WTC11 (cell line): ENCODE measurements at regions not wholly inside any gene's neighbourhood (a gene's known extent, or its start where the extent isn't known, plus 50 kb on each side); places are given as distances from the start of the nearest gene placed in this dataset.

ENCODE experiments used
- ATAC-seq: fragments of 200-7000 bp; cut with Tn5 transposase; 2 replicates; pipeline ENCODE4 v1.10.0; 2021; ENCODE audit warnings: mild to moderate bottlenecking, moderate library complexity
- CTCF ChIA-PET: fragments of 300-600 bp; sonication (Branson Sonifier 250); formaldehyde crosslinking; loops from one replicate; lab custom pipeline; 2021; ENCODE audit warnings: antibody characterized with exemption; lab: Charles Lee
- POLR2A ChIA-PET: fragments of 350-600 bp; sonication (Branson Sonifier 250); formaldehyde crosslinking; loops from one replicate; lab custom pipeline; 2021; ENCODE audit warnings: antibody characterized with exemption; lab: Charles Lee
- DNase-seq: peaks from one replicate; pipeline ENCODE4 v3.0.0; 2021; ENCODE audit warnings: low spot score
- H3K27ac Mint-ChIP-seq: 2 replicates; pipeline ENCODE4 v1.8.0; 2021; ENCODE audit warnings: mixed read lengths
- H3K27me3 Mint-ChIP-seq: 2 replicates; pipeline ENCODE4 v1.8.0; 2021; ENCODE audit warnings: low read depth, mild to moderate bottlenecking, moderate library complexity, mixed read lengths
- H3K36me3 Mint-ChIP-seq: 2 replicates; pipeline ENCODE4 v1.8.0; 2021; ENCODE audit warnings: mixed read lengths
- H3K4me1 Mint-ChIP-seq: 2 replicates; pipeline ENCODE4 v1.8.0; 2022; ENCODE audit warnings: mixed read lengths
- H3K4me3 Mint-ChIP-seq: 2 replicates; pipeline ENCODE4 v1.8.0; 2021; ENCODE audit warnings: mild to moderate bottlenecking, moderate library complexity, mixed read lengths
- H3K9me3 Mint-ChIP-seq: 2 replicates; pipeline ENCODE4 v1.8.0; 2021; ENCODE audit warnings: mixed read lengths
- ATF1 ChIP-seq: sonication (generic); formaldehyde crosslinking; IDR thresholded peaks from 2 replicates; pipeline ENCODE4 v1.8.1; 2023; ENCODE audit warnings: mild to moderate bottlenecking, moderate library complexity, missing genetic modification reagents
- ATF3 ChIP-seq: sonication (generic); formaldehyde crosslinking; conservative IDR thresholded peaks from 2 replicates; pipeline ENCODE4 v1.8.1; 2022; ENCODE audit warnings: mild to moderate bottlenecking, missing genetic modification reagents
- CREM ChIP-seq: sonication (generic); formaldehyde crosslinking; IDR thresholded peaks from 2 replicates; pipeline ENCODE4 v1.8.1; 2022; ENCODE audit warnings: mild to moderate bottlenecking, missing genetic modification reagents, moderate library complexity
- ESRRA ChIP-seq: sonication (generic); formaldehyde crosslinking; IDR thresholded peaks from 2 replicates; pipeline ENCODE4 v1.8.1; 2022; ENCODE audit warnings: mild to moderate bottlenecking, missing genetic modification reagents, borderline replicate concordance
- FOXP4 ChIP-seq: sonication (generic); formaldehyde crosslinking; IDR thresholded peaks from 2 replicates; pipeline ENCODE4 v1.8.0; 2022; ENCODE audit warnings: mild to moderate bottlenecking, missing genetic modification reagents
- HMGXB4 ChIP-seq: sonication (generic); formaldehyde crosslinking; IDR thresholded peaks from 2 replicates; pipeline ENCODE4 v1.8.1; 2023; ENCODE audit warnings: mild to moderate bottlenecking, moderate library complexity, missing genetic modification reagents
- IRF1 ChIP-seq: sonication (generic); formaldehyde crosslinking; IDR thresholded peaks from 2 replicates; pipeline ENCODE4 v1.8.0; 2023; ENCODE audit warnings: missing genetic modification reagents
- MXD4 ChIP-seq: fragments of 250-450 bp; sonication (Bioruptor Pico); IDR thresholded peaks from 2 replicates; pipeline ENCODE4 v1.8.0; 2021; ENCODE audit warnings: mild to moderate bottlenecking, moderate library complexity, borderline replicate concordance
- MYBL2 ChIP-seq: sonication (generic); formaldehyde crosslinking; IDR thresholded peaks from 2 replicates; pipeline ENCODE4 v1.8.1; 2023; ENCODE audit warnings: mild to moderate bottlenecking, moderate library complexity, missing genetic modification reagents
- SOX15 ChIP-seq: fragments of 250-450 bp; sonication (Bioruptor Pico); IDR thresholded peaks from 2 replicates; pipeline ENCODE4 v1.9.0; 2021; ENCODE audit warnings: mild to moderate bottlenecking
- STAT6 ChIP-seq: sonication (generic); formaldehyde crosslinking; conservative IDR thresholded peaks from 2 replicates; pipeline ENCODE4 v1.8.1; 2023; ENCODE audit warnings: mild to moderate bottlenecking, low read depth, missing genetic modification reagents, moderate library complexity
- TCF7 ChIP-seq: sonication (generic); formaldehyde crosslinking; IDR thresholded peaks from 2 replicates; pipeline ENCODE4 v1.8.0; 2022; ENCODE audit warnings: mild to moderate bottlenecking, low read depth, missing genetic modification reagents, moderate library complexity
- TEAD4 ChIP-seq: sonication (generic); formaldehyde crosslinking; IDR thresholded peaks from 2 replicates; pipeline ENCODE4 v1.8.0; 2022; ENCODE audit warnings: mild to moderate bottlenecking, missing genetic modification reagents
- ZBTB43 ChIP-seq: sonication (generic); formaldehyde crosslinking; IDR thresholded peaks from 2 replicates; pipeline ENCODE4 v1.8.1; 2023; ENCODE audit warnings: mild to moderate bottlenecking, missing genetic modification reagents
- ZNF138 ChIP-seq: sonication (generic); formaldehyde crosslinking; conservative IDR thresholded peaks from 2 replicates; pipeline ENCODE4 v1.8.1; 2022; ENCODE audit warnings: mild to moderate bottlenecking, moderate library complexity, missing genetic modification reagents
- ZNF423 ChIP-seq: fragments of 250-450 bp; sonication (Bioruptor Pico); IDR thresholded peaks from 2 replicates; pipeline ENCODE4 v2.1.2; 2022; ENCODE audit warnings: mild to moderate bottlenecking, moderate library complexity

- no peak for TF ChIP-seq FOXP4 (CRISPR knock-in tag)
- TF ChIP-seq CREM (CRISPR knock-in tag): no peak
- TF ChIP-seq ZBTB43: no peak
- TF ChIP-seq STAT6 (CRISPR knock-in tag): no peak
- no peak for TF ChIP-seq SOX15 (CRISPR knock-in tag)
- TF ChIP-seq, all 79 proteins: peak for 0
Observed at GRCh38 chr4:62209757-62210485, 1009.8 kb downstream of the ADGRL3 start (continued).

GRCh38 chr4:62208921-62209320 lies 1008.8 kb downstream of the ADGRL3 start:
- no peaks in the 10 kb centered on the region for H3K9me3 Mint-ChIP-seq
- TF ChIP-seq ZNF423 (CRISPR knock-in tag) (no peak), MXD4 (CRISPR knock-in tag) (no peak), ATF3 (no peak), ATF1 (CRISPR knock-in tag) (no peak), TCF7 (CRISPR knock-in tag) (no peak), TEAD4 (CRISPR knock-in tag) (no peak), HMGXB4 (CRISPR knock-in tag) (no peak), ZNF138 (CRISPR knock-in tag) (no peak), MYBL2 (CRISPR knock-in tag) (no peak), CREM (CRISPR knock-in tag) (no peak), IRF1 (CRISPR knock-in tag) (no peak), ESRRA (no peak)
- POLR2A ChIA-PET: no interaction called here
- H3K4me1 Mint-ChIP-seq: peaks cover 26% of the 10 kb centered on the region
- H3K4me3 Mint-ChIP-seq: no peak overlapping the region
- ATAC-seq (no peak), DNase-seq (no peak)
- no peaks in the 10 kb centered on the region for H3K36me3 Mint-ChIP-seq
- no peak overlapping the region for H3K27ac Mint-ChIP-seq
- CTCF ChIA-PET: no interaction called here
- no peaks in the 10 kb centered on the region for H3K27me3 Mint-ChIP-seq
